OCI-LY1 (cell line): ENCODE measurements at regions not wholly inside any gene's neighbourhood (a gene's known extent, or its start where the extent isn't known, plus 50 kb on each side); places are given as distances from the start of the nearest gene placed in this dataset.

ENCODE experiments used
- H2AFZ ChIP-seq: fragments of 200-600 bp; sonication (generic), shearing (Covaris generic); 2 replicates; pipeline ENCODE4 v1.6.0; 2014; ENCODE audit warnings: antibody characterized with exemption, mild to moderate bottlenecking, low read length
- H3F3A ChIP-seq: fragments of 200-600 bp; sonication (generic), shearing (Covaris generic); 2 replicates; pipeline ENCODE4 v1.6.0; 2014; ENCODE audit warnings: mild to moderate bottlenecking, antibody characterized with exemption, low read length, moderate library complexity; ENCODE audit not compliant: insufficient read depth
- H3K27ac ChIP-seq: fragments of 200-600 bp; sonication (generic); 2 replicates; pipeline ENCODE4 v1.5.1; 2014; ENCODE audit warnings: low read length, mixed run types, mild to moderate bottlenecking, low read depth; ENCODE audit not compliant: poor library complexity, severe bottlenecking
- H3K27me3 ChIP-seq: fragments of 200-600 bp; sonication (generic); 2 replicates; pipeline ENCODE4 v1.6.0; 2014; ENCODE audit warnings: antibody characterized with exemption, mild to moderate bottlenecking, low read length, moderate library complexity; ENCODE audit not compliant: insufficient read depth
- H3K36me3 ChIP-seq: fragments of 200-600 bp; sonication (generic); 2 replicates; pipeline ENCODE4 v1.6.1; 2014; ENCODE audit warnings: mild to moderate bottlenecking, antibody characterized with exemption, low read length, moderate library complexity, mixed read lengths; ENCODE audit not compliant: insufficient read depth
- H3K4me1 ChIP-seq: fragments of 200-600 bp; sonication (generic); 2 replicates; pipeline ENCODE4 v1.5.1; 2014; ENCODE audit warnings: mild to moderate bottlenecking, low read length, moderate library complexity; ENCODE audit not compliant: insufficient read depth, severe bottlenecking
- H3K4me2 ChIP-seq: fragments of 200-600 bp; sonication (generic), shearing (Covaris generic); 2 replicates; pipeline ENCODE4 v1.6.1; 2014; ENCODE audit warnings: low read length
- H3K4me3 ChIP-seq: fragments of 200-600 bp; sonication (generic); 2 replicates; pipeline ENCODE4 v1.5.1; 2014; ENCODE audit warnings: low read length, low read depth, mild to moderate bottlenecking, mixed read lengths; ENCODE audit not compliant: poor library complexity, severe bottlenecking
- H3K79me2 ChIP-seq: fragments of 200-600 bp; shearing (Covaris generic); 2 replicates; pipeline ENCODE4 v1.6.1; 2016; ENCODE audit warnings: mixed run types, low read length, mixed read lengths; ENCODE audit not compliant: insufficient read depth
- H3K9ac ChIP-seq: fragments of 200-600 bp; sonication (generic), shearing (Covaris generic); 2 replicates; pipeline ENCODE4 v1.6.1; 2014; ENCODE audit warnings: mild to moderate bottlenecking, low read length, mixed read lengths
- H3K9me2 ChIP-seq: fragments of 200-600 bp; sonication (generic), shearing (Covaris generic); 2 replicates; pipeline ENCODE4 v1.6.1; 2014; ENCODE audit warnings: low read depth, mild to moderate bottlenecking, low read length, mixed read lengths
- H3K9me3 ChIP-seq: fragments of 200-600 bp; shearing (Covaris generic); 2 replicates; pipeline ENCODE4 v1.6.1; 2014; ENCODE audit warnings: low read length, mixed read lengths
- H4K20me1 ChIP-seq: fragments of 200-600 bp; sonication (generic), shearing (Covaris generic); 2 replicates; pipeline ENCODE4 v1.6.0; 2016; ENCODE audit warnings: mild to moderate bottlenecking, low read length; ENCODE audit not compliant: insufficient read depth
- CTCF ChIP-seq: fragments of 200-600 bp; sonication (generic), shearing (Covaris generic); IDR thresholded peaks from 2 replicates; pipeline ENCODE4 v1.5.1; 2017; ENCODE audit warnings: mild to moderate bottlenecking, antibody characterized with exemption, low read length, moderate library complexity, mixed read lengths
- EZH2 ChIP-seq: fragments of 200-600 bp; sonication (generic), shearing (Covaris generic); IDR thresholded peaks from 2 replicates; pipeline ENCODE4 v1.8.0; 2017; ENCODE audit warnings: borderline replicate concordance, mixed run types, mild to moderate bottlenecking, antibody characterized with exemption, low read length, moderate library complexity, mixed read lengths

GRCh38 chr2:168338292-168338691, 90.9 kb upstream of the STK39 start:
- Histone ChIP-seq H3F3A (no peaks in the 10 kb centered on the region), H3K9ac (no peak overlapping the region), H4K20me1 (no peaks in the 10 kb centered on the region), H3K36me3 (no peaks in the 10 kb centered on the region), H3K79me2 (no peaks in the 10 kb centered on the region), H3K27ac (no peak overlapping the region), H3K9me3 (no peaks in the 10 kb centered on the region), H3K4me1 (no peaks in the 10 kb centered on the region), H2AFZ (no peak overlapping the region), H3K27me3 (no peaks in the 10 kb centered on the region), H3K9me2 (no peaks in the 10 kb centered on the region), H3K4me3 (no peak overlapping the region), H3K4me2 (no peak overlapping the region)
- no peak for TF ChIP-seq EZH2

GRCh38 chr2:168338803-168339437, 91.5 kb upstream of the STK39 start:
- no peaks in the 10 kb centered on the region for H3F3A ChIP-seq
- no peaks in the 10 kb centered on the region for H3K36me3 ChIP-seq
- no peaks in the 10 kb centered on the region for H3K79me2 ChIP-seq
- H3K27ac ChIP-seq: no peak overlapping the region
- no peaks in the 10 kb centered on the region for H3K27me3 ChIP-seq
- H3K4me1 ChIP-seq: no peaks in the 10 kb centered on the region
- no peak overlapping the region for H3K4me2 ChIP-seq
- H3K9me3 ChIP-seq: no peaks in the 10 kb centered on the region
- no peak overlapping the region for H3K9ac ChIP-seq
- H2AFZ ChIP-seq: no peak overlapping the region
- no peak overlapping the region for H3K4me3 ChIP-seq
- H4K20me1 ChIP-seq: no peaks in the 10 kb centered on the region
- TF ChIP-seq EZH2: no peak
- no peak for TF ChIP-seq CTCF
- no peaks in the 10 kb centered on the region for H3K9me2 ChIP-seq

DNA sequence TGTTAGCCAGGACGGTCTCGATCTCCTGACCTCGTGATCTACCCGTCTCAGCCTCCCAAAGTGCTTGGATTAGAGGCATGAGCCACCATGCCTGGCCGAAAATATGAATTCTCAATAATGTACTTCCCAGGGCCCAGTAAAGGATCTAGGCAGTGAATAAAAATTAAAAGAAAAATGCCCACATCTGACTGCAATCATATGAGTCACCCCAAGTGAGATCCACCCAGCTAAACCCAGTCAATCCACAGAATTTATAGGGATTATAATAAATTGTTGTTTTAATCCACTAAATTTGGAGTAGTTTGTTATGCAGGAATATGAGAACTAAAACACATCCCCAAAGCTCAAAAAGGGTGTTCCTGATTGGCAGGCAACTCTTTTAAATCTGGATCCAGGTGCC, 93.5 kb upstream of the STK39 start:
- H3K4me2 ChIP-seq: no peak overlapping the region
- TF ChIP-seq EZH2 (no peak), CTCF (no peak)
- H3K9me2 ChIP-seq: no peaks in the 10 kb centered on the region
- H3F3A ChIP-seq: no peaks in the 10 kb centered on the region
- H3K9me3 ChIP-seq: no peaks in the 10 kb centered on the region
- no peak overlapping the region for H2AFZ ChIP-seq
- no peaks in the 10 kb centered on the region for H3K27me3 ChIP-seq
- H3K9ac ChIP-seq: no peak overlapping the region
- no peak overlapping the region for H3K27ac ChIP-seq
- H3K4me3 ChIP-seq: no peak overlapping the region
- H3K4me1 ChIP-seq: peaks cover 5% of the 10 kb centered on the region
- H3K79me2 ChIP-seq: no peaks in the 10 kb centered on the region
- no peaks in the 10 kb centered on the region for H4K20me1 ChIP-seq
- no peaks in the 10 kb centered on the region for H3K36me3 ChIP-seq

- Histone ChIP-seq H3K9ac (no peak overlapping the region), H3K79me2 (no peaks in the 10 kb centered on the region), H3K36me3 (no peaks in the 10 kb centered on the region), H3K27ac (no peak overlapping the region), H3K4me2 (no peak overlapping the region), H3K4me3 (no peak overlapping the region), H4K20me1 (no peaks in the 10 kb centered on the region), H3K27me3 (no peaks in the 10 kb centered on the region), H3K9me2 (no peaks in the 10 kb centered on the region), H3K4me1 (peaks cover 9% of the 10 kb centered on the region), H2AFZ (no peak overlapping the region), H3K9me3 (no peaks in the 10 kb centered on the region), H3F3A (no peaks in the 10 kb centered on the region)
- TF ChIP-seq EZH2 (no peak), CTCF (no peak)
Observed at GRCh38 chr2:168343586-168343985, 96.2 kb upstream of the STK39 start.
